ENCODE measurements at regions not wholly inside any gene's neighbourhood (a gene's known extent, or its start where the extent isn't known, plus 50 kb on each side); places are given as distances from the start of the nearest gene placed in this dataset.

DNA sequence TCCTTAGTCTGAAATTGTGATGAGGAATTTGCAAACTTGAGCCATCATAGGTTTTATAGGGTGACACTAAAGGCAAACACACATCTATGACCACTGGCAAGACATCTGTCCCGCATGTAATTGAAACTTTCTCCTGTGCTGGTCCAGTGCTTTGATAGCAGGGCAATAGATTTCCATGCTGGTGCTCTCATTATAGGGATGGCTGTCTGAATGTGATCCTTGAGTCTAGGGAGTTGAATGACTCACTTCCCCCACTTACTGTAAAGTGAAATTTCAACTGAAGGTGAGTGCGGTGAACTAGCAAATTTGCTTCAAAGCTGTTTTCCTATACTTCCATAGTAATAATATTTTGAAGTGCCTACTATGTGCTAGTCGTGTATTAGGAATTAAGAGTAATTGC, 1630.0 kb downstream of the STIM2 start:
- TF ChIP-seq, protein P1, sequence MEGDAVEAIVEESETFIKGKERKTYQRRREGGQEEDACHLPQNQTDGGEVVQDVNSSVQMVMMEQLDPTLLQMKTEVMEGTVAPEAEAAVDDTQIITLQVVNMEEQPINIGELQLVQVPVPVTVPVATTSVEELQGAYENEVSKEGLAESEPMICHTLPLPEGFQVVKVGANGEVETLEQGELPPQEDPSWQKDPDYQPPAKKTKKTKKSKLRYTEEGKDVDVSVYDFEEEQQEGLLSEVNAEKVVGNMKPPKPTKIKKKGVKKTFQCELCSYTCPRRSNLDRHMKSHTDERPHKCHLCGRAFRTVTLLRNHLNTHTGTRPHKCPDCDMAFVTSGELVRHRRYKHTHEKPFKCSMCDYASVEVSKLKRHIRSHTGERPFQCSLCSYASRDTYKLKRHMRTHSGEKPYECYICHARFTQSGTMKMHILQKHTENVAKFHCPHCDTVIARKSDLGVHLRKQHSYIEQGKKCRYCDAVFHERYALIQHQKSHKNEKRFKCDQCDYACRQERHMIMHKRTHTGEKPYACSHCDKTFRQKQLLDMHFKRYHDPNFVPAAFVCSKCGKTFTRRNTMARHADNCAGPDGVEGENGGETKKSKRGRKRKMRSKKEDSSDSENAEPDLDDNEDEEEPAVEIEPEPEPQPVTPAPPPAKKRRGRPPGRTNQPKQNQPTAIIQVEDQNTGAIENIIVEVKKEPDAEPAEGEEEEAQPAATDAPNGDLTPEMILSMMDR (IDR thresholded peaks at IDR 0.05) = no peak
- no peak for TF ChIP-seq POLR2AphosphoS5 (IDR thresholded peaks at IDR 0.05)
- no peak for TF ChIP-seq POLR2A (IDR thresholded peaks at IDR 0.05)
